Esophagus (tissue), 2 donors: ENCODE measurements at regions not wholly inside any gene's neighbourhood (a gene's known extent, or its start where the extent isn't known, plus 50 kb on each side); places are given as distances from the start of the nearest gene placed in this dataset.
"Not testable (repeated sequence)": the region's sequence is repeated elsewhere in the genome, so short reads cannot be mapped to it uniquely, and the experiment has no call there.

Experiments used
- H3K27ac ChIP-seq, 2 donors: one replicate each; pipeline ENCODE4 v1.5.1; 2013; ENCODE audit warnings: low read depth in 2 of 2, mild to moderate bottlenecking in 2 of 2, inconsistent platforms in 1 of 2, low read length in 1 of 2, moderate library complexity in 1 of 2
- H3K27me3 ChIP-seq, 2 donors: one replicate each; pipeline ENCODE4 v1.6.1; 2013; ENCODE audit warnings: low read length in 2 of 2, control low read depth in 1 of 2, mild to moderate bottlenecking in 1 of 2; ENCODE audit not compliant: insufficient read depth in 2 of 2, control insufficient read depth in 1 of 2
- H3K36me3 ChIP-seq, 2 donors: one replicate each; pipeline ENCODE4 v1.6.1; 2013; ENCODE audit warnings: low read length in 1 of 2; ENCODE audit not compliant: control insufficient read depth in 2 of 2, insufficient read depth in 2 of 2
- H3K4me1 ChIP-seq, 2 donors: one replicate each; pipeline ENCODE4 v1.6.1; 2013; ENCODE audit warnings: low read length in 1 of 2; ENCODE audit not compliant: control insufficient read depth in 2 of 2, insufficient read depth in 2 of 2
- H3K4me3 ChIP-seq, 2 donors: one replicate each; pipeline ENCODE4 v1.5.1; 2013; ENCODE audit warnings: low read length in 2 of 2, mild to moderate bottlenecking in 2 of 2, low read depth in 1 of 2, moderate library complexity in 1 of 2
- H3K9me3 ChIP-seq, 2 donors: one replicate each; pipeline ENCODE4 v1.6.1; 2013; ENCODE audit warnings: mild to moderate bottlenecking in 2 of 2, low read depth in 1 of 2, low read length in 1 of 2, moderate library complexity in 1 of 2; ENCODE audit not compliant: control insufficient read depth in 2 of 2, insufficient read depth in 1 of 2
- WGBS, 2 donors: extraction: QIAGEN DNeasy Blood & Tissue Kit; methylation state at CpG; one replicate each; pipeline ENCODE4 v1.1.7; 2013; 5-methylcytosine and 5-hydroxymethylcytosine counted together
- donor health status: healthy with polysubstance abuse.
- donor health status: Bipolar disorder and iron deficiency.

DNA sequence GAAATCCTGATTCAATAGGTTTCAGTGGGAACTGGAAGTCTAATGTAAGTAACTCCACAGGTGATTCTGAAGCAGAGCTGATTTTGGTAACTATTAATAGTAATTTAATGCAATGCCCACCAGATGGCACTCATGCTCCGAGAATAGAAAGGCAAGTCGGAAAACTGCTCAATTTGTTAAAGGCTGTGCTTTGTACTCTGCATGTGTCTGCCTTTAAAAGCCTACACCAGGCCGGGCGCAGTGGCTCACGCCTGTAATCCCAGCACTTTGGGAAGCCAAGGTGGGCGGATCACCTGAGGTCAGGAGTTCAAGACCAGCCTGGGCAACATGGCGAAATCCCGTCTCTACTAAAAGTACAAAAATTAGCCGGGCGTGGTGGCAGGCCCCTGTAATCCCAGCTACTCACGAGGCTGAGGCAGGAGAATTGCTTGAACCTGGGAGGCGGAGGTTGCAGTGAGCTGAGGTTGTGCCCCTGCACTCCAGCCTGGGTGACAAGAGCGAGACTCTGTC, 80.1 kb downstream of the OR13A1 start:
- not testable (repeated sequence) for H3K4me1 ChIP-seq, H3K36me3 ChIP-seq, H3K9me3 ChIP-seq, H3K4me3 ChIP-seq, H3K27me3 ChIP-seq
- 32 to 35% methylated on average over 13 of the region's 13 CpGs for whole genome bisulfite sequencing, 2 donors
- peak overlapping the region in 1 of 2 donors; percentile 60 for H3K27ac ChIP-seq

- no peaks in the 10 kb centered on the region for H3K27me3 ChIP-seq
- no peaks in the 10 kb centered on the region for H3K4me1 ChIP-seq
- H3K4me3 ChIP-seq = no peak overlapping the region
- WGBS, 2 donors = 56 to 58% methylated on average over 7 of the region's 7 CpGs
- H3K27ac ChIP-seq = peak overlapping the region in 1 of 2 donors; percentile 60
- no peaks in the 10 kb centered on the region for H3K36me3 ChIP-seq
- H3K9me3 ChIP-seq = no peaks in the 10 kb centered on the region
Observed at GRCh38 chr10:45235798-45236220, 79.6 kb downstream of the OR13A1 start.

GRCh38 chr10:45238896-45239295, 76.5 kb downstream of the OR13A1 start:
- Histone ChIP-seq H3K9me3 (no peaks in the 10 kb centered on the region), H3K4me3 (no peak overlapping the region), H3K4me1 (no peaks in the 10 kb centered on the region), H3K36me3 (no peaks in the 10 kb centered on the region), H3K27me3 (no peaks in the 10 kb centered on the region), H3K27ac (no peak overlapping the region)
- 68 to 72% methylated on average over 5 of the region's 5 CpGs for WGBS, 2 donors

GRCh38 chr10:45239642-45240041, 75.8 kb downstream of the OR13A1 start:
- Histone ChIP-seq H3K4me3 (no peak overlapping the region), H3K27me3 (no peaks in the 10 kb centered on the region), H3K36me3 (no peaks in the 10 kb centered on the region), H3K27ac (no peak overlapping the region), H3K4me1 (no peaks in the 10 kb centered on the region), H3K9me3 (no peaks in the 10 kb centered on the region)
- WGBS, 2 donors = 69 to 72% methylated on average over 11 of the region's 11 CpGs

DNA sequence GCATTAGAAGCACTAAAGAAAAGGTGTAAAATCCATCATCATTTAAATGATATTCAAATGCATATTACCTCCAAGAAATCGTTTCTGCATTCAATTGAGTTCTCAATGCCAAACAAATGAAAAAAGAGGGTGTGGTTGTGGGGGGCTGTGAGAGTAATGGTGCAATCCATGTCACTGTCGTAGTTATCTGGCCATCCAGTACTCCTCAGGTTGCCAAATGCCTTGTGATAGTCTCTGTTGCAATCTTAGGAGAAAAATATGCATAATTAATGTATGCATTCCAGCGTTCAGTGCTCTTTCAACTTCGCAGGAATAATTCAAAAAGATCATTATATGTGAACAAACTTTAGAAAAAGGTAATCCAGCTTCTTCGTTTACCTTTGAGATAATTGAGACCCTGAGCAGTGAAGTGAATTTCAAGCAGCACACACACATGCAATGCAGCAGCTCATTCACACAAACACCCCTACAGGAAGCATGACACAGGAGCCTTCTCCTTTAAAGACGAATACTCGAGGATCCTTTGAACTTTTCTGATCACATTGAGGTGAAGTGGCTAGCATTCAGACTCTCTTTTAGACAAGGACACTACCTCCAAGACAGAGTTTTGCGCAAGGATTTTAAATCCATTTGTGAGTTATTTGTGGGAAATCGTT, 73.4 kb downstream of the OR13A1 start:
- no peaks in the 10 kb centered on the region for H3K36me3 ChIP-seq
- H3K9me3 ChIP-seq = no peaks in the 10 kb centered on the region
- H3K27ac ChIP-seq = no peak overlapping the region
- no peaks in the 10 kb centered on the region for H3K27me3 ChIP-seq
- WGBS, 2 donors = 33 to 38% methylated on average over 9 of the region's 9 CpGs
- H3K4me1 ChIP-seq = no peaks in the 10 kb centered on the region
- no peak overlapping the region for H3K4me3 ChIP-seq

GRCh38 chr10:45243261-45243660, 72.1 kb downstream of the OR13A1 start:
- no peaks in the 10 kb centered on the region for H3K9me3 ChIP-seq
- 63 to 69% methylated on average over 2 of the region's 2 CpGs for WGBS, 2 donors
- no peak overlapping the region for H3K4me3 ChIP-seq
- no peaks in the 10 kb centered on the region for H3K27me3 ChIP-seq
- H3K36me3 ChIP-seq = no peaks in the 10 kb centered on the region
- no peaks in the 10 kb centered on the region for H3K4me1 ChIP-seq
- no peak overlapping the region for H3K27ac ChIP-seq

DNA sequence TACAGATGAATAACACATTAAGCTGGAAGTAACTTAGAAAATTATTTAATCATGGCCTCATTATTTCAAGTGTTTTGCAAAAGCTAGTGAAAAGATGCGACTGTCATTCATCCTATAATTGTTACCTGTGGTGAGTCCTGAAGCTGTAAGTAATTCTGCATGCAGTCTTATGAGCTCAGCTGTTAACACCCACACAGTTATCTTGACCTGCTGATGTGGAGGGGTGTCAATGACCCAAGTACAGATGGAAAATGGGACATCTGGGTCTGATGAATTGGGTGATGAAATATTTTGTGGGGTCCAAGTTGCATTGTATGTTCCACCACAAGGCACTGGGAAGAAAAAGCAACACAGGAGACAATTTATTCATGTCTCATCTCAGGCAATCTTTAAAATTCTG, 68.9 kb downstream of the OR13A1 start:
- Histone ChIP-seq H3K9me3 (no peaks in the 10 kb centered on the region), H3K4me3 (no peak overlapping the region), H3K27me3 (no peaks in the 10 kb centered on the region), H3K36me3 (no peaks in the 10 kb centered on the region), H3K27ac (no peak overlapping the region), H3K4me1 (no peaks in the 10 kb centered on the region)
- WGBS, 2 donors = 86 to 93% methylated on average over 1 of the region's 1 CpG

DNA sequence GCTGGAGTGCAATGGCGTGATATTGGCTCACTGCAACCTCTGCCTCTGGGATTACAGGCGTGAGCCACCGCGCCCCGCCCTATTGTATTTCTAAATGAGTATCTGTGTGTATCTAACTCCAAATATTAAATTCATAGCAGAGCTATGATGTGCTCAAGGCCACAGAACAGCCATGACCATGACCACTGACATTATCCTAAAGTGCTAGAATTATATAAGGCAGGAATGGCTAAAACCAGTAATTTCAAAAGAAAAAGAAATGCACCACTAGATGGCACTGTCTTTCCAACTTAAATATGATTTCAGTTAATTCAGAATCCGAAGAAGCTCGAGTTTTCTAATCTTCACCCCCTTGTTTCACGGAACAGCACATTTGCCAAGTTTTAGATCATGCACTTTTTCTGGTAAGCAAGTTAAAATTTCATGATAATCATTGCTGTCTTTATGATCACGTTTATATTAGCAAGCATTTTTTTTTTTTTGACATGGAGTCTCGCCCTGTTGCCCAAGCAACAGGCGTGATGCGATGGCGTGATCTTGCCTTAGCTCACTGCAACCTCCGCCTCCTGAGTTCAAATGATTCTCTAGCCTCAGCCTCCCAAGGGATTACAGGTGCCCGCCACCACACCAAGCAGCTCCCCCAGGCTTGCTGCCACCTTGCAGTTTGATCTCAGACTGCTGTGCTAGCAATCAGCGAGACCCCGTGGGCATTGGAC, 65.3 kb downstream of the OR13A1 start:
- no peaks in the 10 kb centered on the region for H3K27me3 ChIP-seq
- WGBS, 2 donors = 45 to 51% methylated on average over 17 of the region's 17 CpGs
- H3K36me3 ChIP-seq = no peaks in the 10 kb centered on the region
- no peaks in the 10 kb centered on the region for H3K9me3 ChIP-seq
- H3K4me3 ChIP-seq = no peak overlapping the region
- no peak overlapping the region for H3K27ac ChIP-seq
- H3K4me1 ChIP-seq = no peaks in the 10 kb centered on the region

- not testable (repeated sequence) for H3K27ac ChIP-seq, H3K27me3 ChIP-seq, H3K4me3 ChIP-seq, H3K9me3 ChIP-seq, H3K36me3 ChIP-seq, H3K4me1 ChIP-seq
- 64 to 78% methylated on average over 6 of the region's 6 CpGs for WGBS, 2 donors
Observed at GRCh38 chr10:45250694-45251075, 64.7 kb downstream of the OR13A1 start.
